Stomach (tissue), 4 donors: ENCODE measurements at regions not wholly inside any gene's neighbourhood (a gene's known extent, or its start where the extent isn't known, plus 50 kb on each side); places are given as distances from the start of the nearest gene placed in this dataset.

Experiments
- CTCF ChIP-seq, 7 experiments: fragments of 450-650 bp in 4 of 7; fragments of 200-600 bp in 3 of 7; sonication (generic) in 3 of 7; IDR thresholded peaks; one replicate each; pipeline ENCODE4 v1.5.1; 2016 to 2019; ENCODE audit warnings: antibody characterized with exemption in 7 of 7, control low read depth in 2 of 7, mild to moderate bottlenecking in 1 of 7
- POLR2A ChIP-seq, 4 donors: fragments of 450-650 bp; IDR thresholded peaks; one replicate each; pipeline ENCODE4 v1.6.1; 2016; ENCODE audit warnings: antibody characterized with exemption in 4 of 4, control low read depth in 2 of 4, mild to moderate bottlenecking in 1 of 4, moderate library complexity in 1 of 4

- TF ChIP-seq CTCF (IDR thresholded peaks at IDR 0.05) = no peak
- no peak for TF ChIP-seq POLR2A (IDR thresholded peaks at IDR 0.05)
Measured at GRCh38 chr5:133883916-133884315, 84.5 kb downstream of the C5orf15 start.
